GM18505 (cell line): ENCODE measurements at regions not wholly inside any gene's neighbourhood (a gene's known extent, or its start where the extent isn't known, plus 50 kb on each side); places are given as distances from the start of the nearest gene placed in this dataset.

Source experiments
- ATAC-seq: cut with Tn5 transposase; IDR thresholded peaks from one replicate; pipeline ENCODE4 v1.9.1; 2021; ENCODE audit not compliant: unreplicated experiment
- POLR2A ChIP-seq: IDR thresholded peaks from 4 replicates; pipeline ENCODE4 v1.6.1; 2011; ENCODE audit warnings: borderline replicate concordance; ENCODE audit not compliant: insufficient read depth, insufficient read length; ENCODE audit errors: extremely low read depth

DNA sequence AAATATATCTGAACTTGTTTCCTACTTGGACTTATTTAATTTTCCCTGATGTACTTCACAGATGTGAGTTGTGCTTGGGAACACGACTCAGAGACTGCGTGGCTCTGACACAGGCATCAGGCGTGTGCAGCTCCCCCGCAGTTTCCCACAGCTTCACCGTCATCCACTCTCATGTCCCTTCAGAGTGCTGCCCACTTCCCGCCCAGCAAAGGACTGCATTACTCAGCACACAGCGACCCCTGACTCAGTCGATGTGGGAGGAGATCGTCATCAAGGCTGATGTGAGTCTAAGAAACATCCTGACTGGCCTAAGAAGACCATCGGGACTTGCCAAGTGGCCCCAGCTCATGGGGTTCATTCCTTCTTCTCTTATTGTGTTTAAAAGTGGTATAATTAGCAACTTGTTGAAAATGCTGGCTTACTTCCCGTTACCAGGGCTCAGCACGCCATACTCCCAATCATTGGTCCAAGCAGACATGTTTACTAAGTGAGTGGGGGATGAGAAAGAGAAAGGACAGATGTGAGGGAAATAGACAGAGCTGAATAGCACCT lies 539.4 kb upstream of the JARID2 start:
- no peak for TF ChIP-seq POLR2A
- ATAC-seq = no peak

DNA sequence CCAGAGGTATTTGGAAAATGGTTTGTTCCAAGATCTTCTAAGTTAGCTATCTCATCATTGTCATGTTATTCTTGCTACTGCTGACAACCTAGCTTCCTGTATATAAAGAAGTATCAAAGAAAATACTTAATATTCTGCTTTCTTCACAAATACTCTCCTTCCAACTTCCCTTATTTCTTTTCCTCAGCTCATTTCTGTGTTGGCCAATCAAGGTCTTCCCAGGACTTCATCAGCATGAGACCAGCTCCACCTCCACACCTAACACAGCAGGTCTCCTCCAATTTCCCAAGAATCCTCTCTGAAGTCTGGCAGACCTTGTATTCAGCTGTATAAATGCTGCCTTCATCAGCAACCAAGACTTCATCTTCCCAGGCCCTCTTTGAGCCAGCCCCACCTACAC lies 538.6 kb upstream of the JARID2 start:
- ATAC-seq = no peak

DNA sequence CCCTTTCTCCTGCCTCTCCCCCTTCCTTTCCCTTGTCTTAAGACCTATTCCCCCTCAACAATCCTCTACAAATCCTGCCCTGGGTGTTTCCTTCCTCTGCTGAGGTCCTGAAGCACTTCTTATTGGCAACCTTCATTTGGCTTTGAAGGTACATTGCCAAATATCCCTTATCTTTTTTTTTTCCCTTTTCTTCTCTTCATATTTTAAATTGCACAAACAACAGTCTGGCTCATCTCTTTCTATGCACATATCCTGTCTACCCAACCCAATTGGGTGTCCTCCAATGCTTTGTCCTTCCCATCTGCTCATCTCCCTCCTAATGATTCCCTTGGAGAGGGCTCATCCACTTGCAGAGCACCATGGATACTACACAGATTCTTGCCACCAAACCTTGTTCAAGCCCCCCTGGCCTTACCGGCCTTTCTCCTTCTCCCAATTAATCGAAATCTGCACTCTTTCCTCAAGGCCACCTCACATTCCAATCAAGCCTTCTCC lies 537.9 kb upstream of the JARID2 start:
- no peak for ATAC-seq
- TF ChIP-seq POLR2A = no peak

More for the DNA sequence above, 538.6 kb upstream of the JARID2 start:
- no peak for TF ChIP-seq POLR2A

DNA sequence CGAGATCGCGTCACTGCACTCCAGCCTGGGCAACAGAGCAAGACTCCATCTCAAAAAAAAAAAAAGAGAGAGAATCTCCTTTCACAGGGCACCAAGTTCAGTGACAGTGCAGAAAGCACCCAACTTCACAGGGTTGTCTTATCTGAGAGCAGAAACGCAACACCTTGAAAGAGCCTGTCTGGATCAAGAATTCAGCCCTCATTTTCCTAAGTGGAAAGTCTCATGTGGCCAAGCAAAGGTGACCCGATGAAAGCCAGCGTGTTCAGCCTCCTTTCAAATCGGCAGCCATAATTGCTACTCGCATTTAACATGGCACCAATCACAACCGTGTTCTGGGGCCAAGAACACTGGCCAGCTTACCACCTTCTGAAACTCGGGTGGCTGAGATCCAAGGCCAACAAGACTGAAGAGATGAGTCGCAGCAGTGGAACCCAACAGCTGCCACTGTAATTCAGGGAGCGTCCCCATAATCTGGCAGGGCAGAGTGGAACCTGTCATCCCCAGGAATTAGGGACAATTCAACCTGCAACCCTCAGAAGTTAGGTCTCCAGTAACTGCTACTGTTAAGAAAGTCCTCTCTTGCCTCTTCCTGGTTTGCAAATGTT lies 536.7 kb upstream of the JARID2 start:
- no peak for TF ChIP-seq POLR2A
- no peak for ATAC-seq

- no peak for TF ChIP-seq POLR2A
- no peak for ATAC-seq
Observed at GRCh38 chr6:14709900-14710299, 536.0 kb upstream of the JARID2 start.

DNA sequence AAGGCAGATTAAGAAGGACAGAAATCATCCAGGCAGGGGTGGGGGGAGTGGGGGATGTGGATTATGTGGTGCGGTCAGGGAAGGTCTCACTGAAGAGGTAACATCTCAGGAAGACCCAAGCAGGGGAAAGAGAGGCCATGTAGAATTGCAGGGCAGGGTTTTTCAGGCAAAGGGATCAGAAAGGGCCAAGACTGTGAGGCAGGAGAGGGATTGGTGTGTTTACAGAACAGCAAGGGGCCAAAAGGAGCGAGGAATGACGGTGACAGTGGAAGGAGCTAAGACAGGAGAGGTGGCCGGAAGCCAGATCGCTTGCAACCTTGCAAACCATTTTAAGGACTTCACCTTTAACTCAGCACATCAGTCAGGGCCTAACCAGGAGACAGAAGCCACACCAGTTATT lies 535.4 kb upstream of the JARID2 start:
- ATAC-seq = no peak
- TF ChIP-seq POLR2A = no peak

DNA sequence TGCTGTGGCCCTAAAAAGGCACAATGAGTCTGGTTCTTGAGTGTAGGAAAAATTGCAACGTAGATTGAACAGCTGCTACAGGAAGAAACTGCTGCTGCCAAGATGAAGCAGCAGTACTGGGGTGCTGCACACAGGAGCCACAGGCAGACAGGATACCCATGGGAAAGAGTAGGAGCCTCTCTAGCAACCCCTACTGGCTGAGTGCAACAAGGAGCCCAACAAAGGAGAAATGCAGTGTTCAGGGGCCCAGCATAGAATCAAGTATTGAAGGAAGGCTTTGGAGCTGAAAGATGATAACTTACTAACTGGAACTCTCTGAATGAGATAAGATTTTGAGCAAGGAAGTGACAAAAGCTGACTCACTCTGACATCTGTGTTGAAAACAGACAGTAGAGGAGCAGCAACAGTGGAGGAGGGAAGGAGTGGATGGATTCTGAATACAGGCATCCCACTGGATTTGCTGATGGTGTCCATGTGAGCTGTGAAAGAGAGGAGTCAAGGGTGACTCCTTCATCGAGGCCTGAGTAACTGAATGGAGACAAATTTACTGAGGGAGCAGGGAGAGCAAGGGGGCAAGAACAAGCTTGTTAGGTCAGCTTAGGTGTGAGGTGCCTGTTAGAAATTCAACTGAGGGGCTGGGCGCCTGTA lies 534.7 kb upstream of the JARID2 start:
- ATAC-seq = no peak
- TF ChIP-seq POLR2A = no peak

- no peak for TF ChIP-seq POLR2A
- ATAC-seq = no peak
Observed at GRCh38 chr6:14711704-14712379, 534.0 kb upstream of the JARID2 start.

DNA sequence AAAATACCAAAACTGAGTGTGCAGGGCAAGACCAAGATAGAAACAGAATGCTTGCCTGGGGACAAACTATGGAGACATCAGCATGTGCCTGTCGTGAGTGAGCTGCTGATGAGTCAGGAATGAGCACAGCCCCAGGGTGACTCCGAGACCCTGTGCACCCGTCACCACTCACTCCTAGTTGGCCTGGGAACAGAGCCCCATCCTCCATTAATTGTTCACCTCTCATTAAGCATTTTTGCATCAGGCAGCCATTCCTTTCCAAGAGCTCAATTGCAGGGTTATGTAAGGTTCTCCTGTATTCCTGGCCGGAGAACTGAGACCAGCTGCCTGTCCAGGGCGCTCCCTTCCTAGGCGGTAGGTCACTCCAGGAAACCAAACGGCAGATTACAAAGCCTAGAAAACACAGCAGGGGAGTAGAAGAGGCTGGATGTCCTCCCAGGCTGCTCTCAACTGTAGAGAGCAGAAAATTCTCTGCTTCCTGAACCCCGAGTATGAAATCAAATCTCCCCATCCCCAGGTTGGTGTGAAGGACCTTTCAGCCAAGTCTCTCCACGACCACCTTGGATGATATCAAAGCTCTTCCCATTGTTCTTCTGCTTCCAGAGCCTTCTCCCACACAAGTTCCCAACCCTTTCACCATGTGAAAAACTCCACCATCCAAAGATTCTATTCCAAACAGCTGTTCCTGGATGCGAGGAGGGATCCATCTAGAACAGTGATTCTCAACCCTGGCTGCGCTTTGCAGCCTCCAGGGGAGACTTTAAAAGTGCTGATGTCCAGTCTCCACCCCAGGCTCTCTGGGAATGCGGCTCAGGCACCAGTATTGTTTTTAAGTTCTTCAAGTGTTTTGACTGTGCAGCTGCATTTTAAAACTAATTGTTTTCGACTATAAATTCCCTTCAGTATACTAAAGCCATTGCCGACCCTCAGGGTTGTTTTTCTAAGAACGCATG lies 532.6 kb upstream of the JARID2 start:
- TF ChIP-seq POLR2A = no peak
- ATAC-seq = no peak

DNA sequence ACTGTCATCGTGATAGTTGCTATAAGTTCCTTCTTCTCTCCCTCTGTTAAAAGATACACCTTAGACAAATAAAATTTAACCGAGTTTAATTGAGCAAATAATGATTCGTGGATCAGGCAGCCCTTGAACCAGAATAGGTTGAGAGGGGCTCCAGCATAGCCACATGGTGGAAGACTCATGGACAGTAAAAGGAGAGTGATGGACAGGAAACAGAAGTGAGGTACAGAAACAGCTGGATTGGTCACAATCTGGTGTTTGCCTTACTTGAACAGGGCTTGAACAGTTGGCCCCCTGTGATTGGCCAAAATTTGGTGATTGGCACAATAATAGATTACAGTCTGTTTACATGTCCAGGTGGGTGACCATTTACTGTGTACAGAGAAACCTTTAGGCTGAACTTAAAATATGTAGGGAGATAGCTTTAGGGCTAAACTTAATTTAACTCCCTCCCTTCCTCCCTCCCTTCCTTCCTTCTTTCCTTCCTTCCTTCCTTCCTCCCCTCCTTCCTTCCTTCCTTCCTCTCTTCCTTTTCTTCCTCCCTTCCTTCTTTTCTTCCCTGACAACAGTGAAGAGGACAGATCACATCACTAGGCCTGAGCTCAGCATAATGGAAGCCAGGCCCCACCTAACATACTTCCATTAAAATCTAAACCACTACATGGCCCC lies 531.8 kb upstream of the JARID2 start:
- no peak for TF ChIP-seq POLR2A
- ATAC-seq = no peak

DNA sequence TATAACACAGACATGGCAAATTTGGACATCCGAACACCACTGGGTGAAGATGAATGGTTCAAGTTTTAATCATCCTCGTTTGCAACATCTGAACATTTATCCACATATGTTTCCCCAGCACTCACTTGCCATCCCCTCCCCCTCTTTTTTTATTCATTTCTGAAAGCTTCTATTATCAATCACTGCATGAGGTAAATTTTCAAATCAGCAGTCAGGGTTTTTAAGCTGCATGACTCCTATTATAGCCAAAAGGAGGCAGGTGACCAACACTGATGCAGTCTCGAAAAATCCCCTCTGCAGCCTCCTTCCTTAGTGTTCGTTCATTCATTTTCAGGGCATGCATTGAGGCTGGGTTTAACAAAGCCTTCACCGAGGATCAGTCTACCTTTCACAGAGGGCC lies 530.8 kb upstream of the JARID2 start:
- TF ChIP-seq POLR2A = no peak
- no peak for ATAC-seq

GRCh38 chr6:14716499-14717146 lies 529.2 kb upstream of the JARID2 start:
- no peak for ATAC-seq
- no peak for TF ChIP-seq POLR2A
